SK-N-MC (cell line): ENCODE measurements at regions not wholly inside any gene's neighbourhood (a gene's known extent, or its start where the extent isn't known, plus 50 kb on each side); places are given as distances from the start of the nearest gene placed in this dataset.

Experiments
- DNase-seq: peaks from one replicate; pipeline ENCODE4 v3.0.0-alpha.2; 2011; ENCODE audit warnings: low read depth, low spot score
- H3K27ac ChIP-seq: fragments of 200-600 bp; sonication (generic); 2 replicates; pipeline ENCODE4 v1.5.1; 2016; ENCODE audit warnings: mixed run types
- H3K36me3 ChIP-seq: fragments of 200-600 bp; sonication (generic); 2 replicates; pipeline ENCODE4 v1.6.1; 2017; ENCODE audit warnings: antibody characterized with exemption, low read length, mixed read lengths; ENCODE audit not compliant: insufficient read depth
- H3K4me3 ChIP-seq: fragments of 200-600 bp; sonication (generic); 2 replicates; pipeline ENCODE4 v1.5.1; 2016
- H3K9ac ChIP-seq: fragments of 200-600 bp; sonication (generic); 2 replicates; pipeline ENCODE4 v1.8.0; 2017; ENCODE audit warnings: mixed run types, mixed read lengths; ENCODE audit not compliant: insufficient read length
- H3K9me3 ChIP-seq: fragments of 200-600 bp; sonication (generic); 2 replicates; pipeline ENCODE4 v1.6.1; 2017; ENCODE audit warnings: low read depth, mild to moderate bottlenecking, antibody characterized with exemption, low read length, moderate library complexity, mixed read lengths
- EZH2 ChIP-seq: fragments of 200-600 bp; sonication (generic); IDR thresholded peaks from one replicate; pipeline ENCODE4 v1.6.1; 2017; ENCODE audit warnings: antibody characterized with exemption
- FOXP2 ChIP-seq: optimal IDR thresholded peaks from 2 replicates; pipeline ENCODE3; 2011; ENCODE audit warnings: mild to moderate bottlenecking, moderate library complexity; ENCODE audit not compliant: insufficient read depth; ENCODE audit errors: extremely low read length, control extremely low read depth
- POLR2AphosphoS5 ChIP-seq: IDR thresholded peaks from 2 replicates; pipeline ENCODE4 v1.6.1; 2012; ENCODE audit warnings: mild to moderate bottlenecking, low read depth, low read length, borderline replicate concordance

GRCh38 chr2:224141304-224141703 lies 102.2 kb upstream of the SERPINE2 start:
- no peak for DNase-seq
- TF ChIP-seq POLR2AphosphoS5 = no peak
- TF ChIP-seq FOXP2 = no peak
- no peak for TF ChIP-seq EZH2
- no peaks in the 10 kb centered on the region for H3K9me3 ChIP-seq
- peak overlapping the region; percentile 93 for H3K27ac ChIP-seq
- H3K36me3 ChIP-seq = no peaks in the 10 kb centered on the region
- peak overlapping the region; percentile 70 for H3K9ac ChIP-seq
- peak overlapping the region; percentile 67 for H3K4me3 ChIP-seq

DNA sequence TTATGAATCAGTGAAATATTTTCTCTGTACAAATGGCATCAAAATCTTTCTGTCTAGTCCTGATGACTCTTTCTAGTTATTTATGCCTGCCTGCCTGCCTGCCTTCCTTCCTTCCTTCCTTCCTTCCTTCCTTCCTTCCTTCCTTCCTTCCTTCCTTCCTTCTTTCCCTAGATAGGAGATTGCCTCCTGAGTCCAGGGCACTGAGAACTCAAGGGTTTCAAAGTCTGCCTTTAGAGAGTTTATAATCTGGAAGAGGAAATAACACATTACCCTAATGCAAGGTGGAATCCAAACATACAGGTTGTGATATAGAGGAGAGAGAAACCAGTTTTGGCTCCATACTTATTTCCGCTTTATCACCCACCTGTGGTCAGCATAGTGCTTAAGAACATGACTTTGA lies 98.1 kb upstream of the SERPINE2 start:
- TF ChIP-seq EZH2 = no peak
- TF ChIP-seq POLR2AphosphoS5 = peak; percentile 53; the same call in 1 of the 2 replicates
- DNase-seq = peak; percentile 86
- Histone ChIP-seq H3K27ac (peak overlapping the region; percentile 94), H3K9ac (no peak overlapping the region), H3K9me3 (no peaks in the 10 kb centered on the region), H3K36me3 (no peaks in the 10 kb centered on the region), H3K4me3 (peak overlapping the region; percentile 35; the same call in 1 of the 2 replicates)

GRCh38 chr2:224136396-224136795 lies 97.3 kb upstream of the SERPINE2 start:
- TF ChIP-seq EZH2 (no peak), FOXP2 (no peak), POLR2AphosphoS5 (no peak)
- Histone ChIP-seq H3K9ac (peak overlapping the region; percentile 46), H3K27ac (peak overlapping the region; percentile 94), H3K36me3 (no peaks in the 10 kb centered on the region), H3K4me3 (peak overlapping the region; percentile 35), H3K9me3 (no peaks in the 10 kb centered on the region)
- DNase-seq = no peak

GRCh38 chr2:224135881-224136280 lies 96.8 kb upstream of the SERPINE2 start:
- Histone ChIP-seq H3K9ac (no peak overlapping the region), H3K27ac (no peak overlapping the region), H3K9me3 (no peaks in the 10 kb centered on the region), H3K36me3 (no peaks in the 10 kb centered on the region), H3K4me3 (no peak overlapping the region)
- no peak for DNase-seq
- no peak for TF ChIP-seq EZH2
- no peak for TF ChIP-seq POLR2AphosphoS5
- TF ChIP-seq FOXP2 = no peak

DNA sequence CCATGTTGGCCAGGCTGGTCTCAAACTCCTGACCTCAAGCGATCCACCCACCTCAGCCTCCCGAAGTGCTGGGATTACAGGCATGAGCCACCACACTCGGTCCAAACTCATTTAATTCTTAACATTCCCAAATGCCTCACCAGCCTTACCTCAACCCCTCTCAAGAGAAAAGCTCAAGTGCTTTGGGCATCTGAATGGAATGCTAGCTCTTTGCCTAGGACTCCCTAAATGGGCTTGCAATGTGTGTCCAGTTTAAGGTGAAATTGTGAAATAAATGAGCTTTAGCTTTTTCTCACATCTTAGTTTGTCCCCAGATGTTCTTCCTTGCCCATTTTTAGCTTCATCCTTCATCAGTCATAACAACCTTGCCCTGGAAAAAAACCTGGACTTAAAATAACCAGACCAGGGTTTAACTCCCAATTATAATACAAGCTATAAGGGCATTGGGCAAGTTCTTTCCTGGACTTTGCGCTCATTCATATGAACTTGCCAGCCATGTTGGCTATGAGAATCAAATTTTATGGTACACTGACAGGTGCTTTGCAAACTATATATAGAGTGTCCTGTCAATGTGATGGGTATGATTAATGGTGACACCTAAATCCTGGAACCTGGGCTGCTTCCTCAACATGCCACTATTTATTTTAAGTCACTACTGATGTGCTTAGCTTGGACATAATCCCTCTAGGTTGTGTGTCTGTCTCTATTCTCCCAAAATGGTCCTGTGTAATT lies 95.1 kb upstream of the SERPINE2 start:
- Histone ChIP-seq H3K36me3 (no peaks in the 10 kb centered on the region), H3K9me3 (no peaks in the 10 kb centered on the region), H3K27ac (no peak overlapping the region), H3K4me3 (no peak overlapping the region), H3K9ac (no peak overlapping the region)
- TF ChIP-seq FOXP2 (no peak), POLR2AphosphoS5 (no peak), EZH2 (no peak)
- no peak for DNase-seq

DNA sequence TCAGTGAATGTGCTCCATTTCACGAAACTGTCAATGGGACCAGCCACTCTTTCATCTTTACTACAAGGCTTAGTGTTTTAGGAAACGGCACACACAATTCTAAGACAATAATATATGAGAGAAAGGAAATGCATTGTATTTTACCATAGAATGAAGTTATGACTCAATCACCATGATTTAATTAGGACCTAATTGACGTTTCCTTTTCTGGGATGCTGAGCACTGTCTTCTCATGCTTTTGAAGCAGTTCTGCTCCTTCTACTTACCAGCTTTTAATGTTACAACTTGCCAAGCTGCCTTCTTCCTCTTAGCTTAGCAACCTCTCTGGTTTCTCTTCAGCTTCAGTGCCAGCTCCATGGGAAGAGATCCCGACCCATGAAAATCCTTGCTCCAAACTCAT lies 94.3 kb upstream of the SERPINE2 start:
- no peaks in the 10 kb centered on the region for H3K9me3 ChIP-seq
- H3K27ac ChIP-seq = no peak overlapping the region
- H3K4me3 ChIP-seq = no peak overlapping the region
- no peaks in the 10 kb centered on the region for H3K36me3 ChIP-seq
- no peak overlapping the region for H3K9ac ChIP-seq
- DNase-seq = no peak
- no peak for TF ChIP-seq POLR2AphosphoS5
- TF ChIP-seq EZH2 = no peak
- no peak for TF ChIP-seq FOXP2

DNA sequence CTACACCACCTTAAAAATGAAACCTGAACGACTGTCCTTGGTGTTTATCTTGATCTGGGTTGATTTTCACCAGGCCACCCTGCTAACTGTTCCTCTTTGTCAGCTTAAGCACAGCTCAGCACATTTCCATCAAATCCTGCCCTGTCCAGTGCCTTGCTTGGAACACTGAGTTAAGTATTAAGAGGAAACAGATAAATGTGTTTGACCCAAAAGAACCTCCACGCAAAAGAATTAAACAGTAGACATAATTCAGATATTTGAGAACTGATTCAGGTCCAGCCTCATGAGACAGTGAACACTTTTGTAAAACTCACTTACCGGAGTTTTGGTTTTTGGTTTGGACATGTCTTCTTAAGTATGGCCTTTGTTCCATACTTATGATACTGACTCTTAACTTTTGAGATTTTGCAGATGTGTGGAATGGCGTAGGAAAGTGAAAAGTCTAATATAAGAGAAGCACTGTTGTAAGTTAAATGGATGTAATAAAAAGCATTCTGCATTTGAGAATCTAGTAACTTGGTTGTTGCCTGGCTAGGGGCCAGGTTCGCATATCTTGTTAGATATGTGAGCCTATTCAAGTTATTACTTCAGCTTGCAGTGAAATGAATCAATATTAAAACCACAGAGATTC lies 88.9 kb upstream of the SERPINE2 start:
- Histone ChIP-seq H3K4me3 (no peak overlapping the region), H3K9me3 (no peaks in the 10 kb centered on the region), H3K27ac (no peak overlapping the region), H3K36me3 (no peaks in the 10 kb centered on the region), H3K9ac (no peak overlapping the region)
- TF ChIP-seq EZH2 (no peak), POLR2AphosphoS5 (no peak)
- no peak for DNase-seq

DNA sequence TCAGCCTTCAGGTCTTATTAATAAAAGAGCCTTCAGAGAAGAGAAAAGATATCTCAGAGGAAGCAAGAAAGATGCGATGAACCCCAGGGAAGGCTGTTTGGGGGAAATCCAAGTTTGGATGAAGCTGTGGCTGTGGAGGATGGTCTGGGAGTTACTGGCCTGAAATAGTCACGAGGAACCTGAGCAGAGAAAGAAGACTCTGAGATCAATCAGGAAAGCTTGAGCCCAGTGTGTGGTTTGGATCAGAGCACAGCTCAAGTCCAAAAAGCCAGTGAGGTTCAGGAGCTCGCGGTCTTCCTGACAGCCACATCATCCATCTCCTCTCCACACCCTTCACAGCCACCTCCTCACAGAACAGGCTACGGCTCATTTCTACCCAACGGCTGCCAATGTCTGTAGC lies 87.4 kb upstream of the SERPINE2 start:
- H3K9ac ChIP-seq = no peak overlapping the region
- TF ChIP-seq FOXP2 (no peak), POLR2AphosphoS5 (no peak), EZH2 (no peak)
- no peaks in the 10 kb centered on the region for H3K36me3 ChIP-seq
- no peaks in the 10 kb centered on the region for H3K9me3 ChIP-seq
- no peak overlapping the region for H3K27ac ChIP-seq
- no peak for DNase-seq
- H3K4me3 ChIP-seq = no peak overlapping the region

GRCh38 chr2:224126003-224126402 lies 86.9 kb upstream of the SERPINE2 start:
- no peak for TF ChIP-seq POLR2AphosphoS5
- TF ChIP-seq FOXP2 = no peak
- no peak for TF ChIP-seq EZH2
- no peak overlapping the region for H3K27ac ChIP-seq
- H3K36me3 ChIP-seq = no peaks in the 10 kb centered on the region
- no peak for DNase-seq
- no peak overlapping the region for H3K9ac ChIP-seq
- H3K9me3 ChIP-seq = no peaks in the 10 kb centered on the region
- H3K4me3 ChIP-seq = no peak overlapping the region
